Smooth muscle cell (in vitro differentiated cells): ENCODE measurements at regions not wholly inside any gene's neighbourhood (a gene's known extent, or its start where the extent isn't known, plus 50 kb on each side); places are given as distances from the start of the nearest gene placed in this dataset.

ENCODE experiments used
- DNase-seq: peaks from one replicate; lab custom pipeline; 2025; ENCODE audit not compliant: unreplicated experiment; lab: John Stamatoyannopoulos, UW
- H2AFZ ChIP-seq: fragments of 200-600 bp; sonication (generic); 2 replicates; pipeline ENCODE4 v1.6.0; 2016; ENCODE audit warnings: antibody characterized with exemption, low read depth, mild to moderate bottlenecking
- H3F3A ChIP-seq: fragments of 200-600 bp; sonication (generic); 2 replicates; pipeline ENCODE4 v1.6.0; 2017; ENCODE audit warnings: antibody characterized with exemption, low read depth
- H3K27ac ChIP-seq: fragments of 200-600 bp; sonication (generic); 2 replicates; pipeline ENCODE4 v1.5.1; 2016; ENCODE audit warnings: low read depth, mild to moderate bottlenecking
- H3K27me3 ChIP-seq: fragments of 200-600 bp; sonication (generic); 2 replicates; pipeline ENCODE4 v1.6.1; 2016; ENCODE audit warnings: low read depth, mild to moderate bottlenecking
- H3K36me3 ChIP-seq: fragments of 200-600 bp; sonication (generic); 2 replicates; pipeline ENCODE4 v1.5.1; 2016; ENCODE audit warnings: low read depth
- H3K4me1 ChIP-seq: fragments of 200-600 bp; sonication (generic); 2 replicates; pipeline ENCODE4 v1.5.1; 2016; ENCODE audit warnings: low read depth
- H3K4me2 ChIP-seq: fragments of 200-600 bp; sonication (generic); 2 replicates; pipeline ENCODE4 v1.6.0; 2016; ENCODE audit warnings: mild to moderate bottlenecking
- H3K4me3 ChIP-seq: fragments of 200-600 bp; sonication (generic); 2 replicates; pipeline ENCODE4 v1.5.1; 2016; ENCODE audit warnings: mild to moderate bottlenecking
- H3K79me2 ChIP-seq: fragments of 200-600 bp; sonication (generic); 2 replicates; pipeline ENCODE4 v1.6.0; 2016; ENCODE audit warnings: low read depth, mild to moderate bottlenecking
- H3K9ac ChIP-seq: fragments of 200-600 bp; sonication (generic); 2 replicates; pipeline ENCODE4 v1.6.0; 2016; ENCODE audit warnings: low read depth
- H3K9me3 ChIP-seq: fragments of 200-600 bp; sonication (generic); replicated peaks from 2 replicates; pipeline ENCODE4 v1.5.1; 2016; ENCODE audit warnings: low read depth
- H4K20me1 ChIP-seq: fragments of 200-600 bp; sonication (generic); 2 replicates; pipeline ENCODE4 v1.6.0; 2016; ENCODE audit warnings: low read depth
- CTCF ChIP-seq: fragments of 200-600 bp; sonication (generic); IDR thresholded peaks from 2 replicates; pipeline ENCODE4 v1.5.1; 2017; ENCODE audit warnings: borderline replicate concordance, mild to moderate bottlenecking, antibody characterized with exemption; ENCODE audit not compliant: insufficient read depth, poor library complexity, severe bottlenecking
- WGBS: methylation state at CpG from one replicate; pipeline ENCODE4 v1.1.7; 2016; ENCODE audit warnings: low lambda C conversion rate; 5-methylcytosine and 5-hydroxymethylcytosine counted together

- H3F3A ChIP-seq = no peaks in the 10 kb centered on the region
- H2AFZ ChIP-seq = no peak overlapping the region
- no peak overlapping the region for H3K9ac ChIP-seq
- 82% methylated on average over 3 of the region's 3 CpGs for WGBS
- no peak for TF ChIP-seq CTCF
- no peak overlapping the region for H3K4me2 ChIP-seq
- peaks cover 4% of the 10 kb centered on the region for H3K4me1 ChIP-seq
- no peaks in the 10 kb centered on the region for H4K20me1 ChIP-seq
- no peak for DNase-seq
- H3K79me2 ChIP-seq = no peaks in the 10 kb centered on the region
- H3K4me3 ChIP-seq = no peak overlapping the region
- peaks cover 10% of the 10 kb centered on the region for H3K9me3 ChIP-seq
- peaks cover 5% of the 10 kb centered on the region for H3K27me3 ChIP-seq
- H3K27ac ChIP-seq = no peak overlapping the region
- no peaks in the 10 kb centered on the region for H3K36me3 ChIP-seq
Observed at GRCh38 chr4:187094144-187094543, 370.5 kb upstream of the FAT1 start.

GRCh38 chr4:187098429-187098828 is 374.8 kb upstream of the FAT1 start:
- WGBS = 48% methylated on average over 2 of the region's 2 CpGs
- Histone ChIP-seq H3K4me1 (peaks cover 4% of the 10 kb centered on the region), H3K79me2 (no peaks in the 10 kb centered on the region), H3K9me3 (peaks cover 10% of the 10 kb centered on the region), H3K9ac (no peak overlapping the region), H3K4me2 (no peak overlapping the region), H3K27me3 (peaks cover 5% of the 10 kb centered on the region), H3K4me3 (no peak overlapping the region), H3F3A (no peaks in the 10 kb centered on the region), H4K20me1 (no peaks in the 10 kb centered on the region), H3K36me3 (no peaks in the 10 kb centered on the region), H3K27ac (no peak overlapping the region), H2AFZ (no peak overlapping the region)
- DNase-seq = no peak
- no peak for TF ChIP-seq CTCF

- Histone ChIP-seq H3K27me3 (peaks cover 10% of the 10 kb centered on the region), H4K20me1 (no peaks in the 10 kb centered on the region), H3K27ac (no peak overlapping the region), H3K36me3 (no peaks in the 10 kb centered on the region), H3K4me3 (no peak overlapping the region), H3K4me1 (no peaks in the 10 kb centered on the region), H3K9me3 (no peaks in the 10 kb centered on the region), H3K79me2 (no peaks in the 10 kb centered on the region), H3K9ac (no peak overlapping the region), H3K4me2 (no peak overlapping the region), H2AFZ (no peak overlapping the region), H3F3A (no peaks in the 10 kb centered on the region)
- 89% methylated on average over 4 of the region's 4 CpGs for WGBS
- no peak for DNase-seq
- TF ChIP-seq CTCF = no peak
Observed at GRCh38 chr4:187103351-187103750, 379.7 kb upstream of the FAT1 start.

- no peak for TF ChIP-seq CTCF
- Histone ChIP-seq H3K4me1 (no peaks in the 10 kb centered on the region), H3K9me3 (no peaks in the 10 kb centered on the region), H3K27ac (no peak overlapping the region), H3K79me2 (no peaks in the 10 kb centered on the region), H3K4me2 (no peak overlapping the region), H2AFZ (no peak overlapping the region), H3K9ac (no peak overlapping the region), H3K36me3 (no peaks in the 10 kb centered on the region), H3F3A (no peaks in the 10 kb centered on the region), H3K27me3 (peaks cover 9% of the 10 kb centered on the region), H4K20me1 (no peaks in the 10 kb centered on the region), H3K4me3 (no peak overlapping the region)
- no peak for DNase-seq
- 93% methylated on average over 3 of the region's 3 CpGs for WGBS
Observed at GRCh38 chr4:187108845-187109244, 385.2 kb upstream of the FAT1 start.
